Kidney (tissue), 13 donors: ENCODE measurements at regions not wholly inside any gene's neighbourhood (a gene's known extent, or its start where the extent isn't known, plus 50 kb on each side); places are given as distances from the start of the nearest gene placed in this dataset.
A peak's percentile ranks its signal among the peaks of the same experiment; 100 is the strongest.

Experiments
- DNase-seq, 5 donors: peaks; one replicate each; pipeline ENCODE4 v3.0.0-alpha.2; 2013 to 2020
- FAIRE-seq: peaks from 2 replicates; lab custom pipeline; 2012; peaks lifted over from hg19 to GRCh38; lab: Jason Lieb, UNC
- H3K27ac ChIP-seq, 2 donors: one replicate each; pipeline ENCODE4 v1.7.0; 2013; ENCODE audit warnings: low read depth in 2 of 2, low read length in 2 of 2, inconsistent platforms in 1 of 2
- H3K27me3 ChIP-seq: one replicate; pipeline ENCODE4 v1.7.1; 2013; ENCODE audit warnings: low read length, inconsistent platforms; ENCODE audit not compliant: control insufficient read depth, insufficient read depth
- H3K36me3 ChIP-seq, 3 donors: one replicate each; pipeline versions ENCODE4 v1.7.0 to v1.7.1; 2013; ENCODE audit warnings: low read length in 3 of 3, control low read depth in 1 of 3, inconsistent platforms in 1 of 3; ENCODE audit not compliant: insufficient read depth in 3 of 3, control insufficient read depth in 2 of 3
- H3K4me1 ChIP-seq, 3 donors: one replicate each; pipeline versions ENCODE4 v1.7.0 to v1.7.1; 2013; ENCODE audit warnings: low read length in 3 of 3, inconsistent platforms in 1 of 3, low read depth in 1 of 3; ENCODE audit not compliant: control insufficient read depth in 2 of 3, insufficient read depth in 2 of 3
- H3K4me3 ChIP-seq, 3 donors: one replicate each; pipeline versions ENCODE4 v1.7.0 to v1.8.1; 2013; ENCODE audit warnings: low read length in 3 of 3, control low read depth in 1 of 3, inconsistent platforms in 1 of 3
- H3K9ac ChIP-seq, 3 donors: one replicate each; pipeline versions ENCODE4 v1.7.0 to v1.7.1; 2013; ENCODE audit warnings: low read length in 3 of 3, control low read depth in 1 of 3, inconsistent platforms in 1 of 3
- H3K9me3 ChIP-seq, 3 donors: one replicate each; pipeline versions ENCODE4 v1.7.0 to v1.7.1; 2013; ENCODE audit warnings: low read length in 3 of 3, control low read depth in 1 of 3, inconsistent platforms in 1 of 3; ENCODE audit not compliant: control insufficient read depth in 2 of 3, insufficient read depth in 1 of 3
- CTCF ChIP-seq: IDR thresholded peaks from 3 replicates; pipeline ENCODE4 v1.5.1; 2012; ENCODE audit warnings: mild to moderate bottlenecking, moderate library complexity, borderline replicate concordance; ENCODE audit not compliant: insufficient read depth; ENCODE audit errors: extremely low read depth
- intact Hi-C: fragments of 100-400 bp; cut with DNase I; formaldehyde crosslinking; loops from one replicate; pipeline ENCODE4 v1.11.1; 2022
- donor health status: control.
- donor health status: control.
- donor health status: control.
- donor health status: control.
- donor health status: control.
- donor health status: DM: yes; HTN: yes; CAD: no.
- donor health status: Normal renal cell carcinoma (clear cell type).

DNA sequence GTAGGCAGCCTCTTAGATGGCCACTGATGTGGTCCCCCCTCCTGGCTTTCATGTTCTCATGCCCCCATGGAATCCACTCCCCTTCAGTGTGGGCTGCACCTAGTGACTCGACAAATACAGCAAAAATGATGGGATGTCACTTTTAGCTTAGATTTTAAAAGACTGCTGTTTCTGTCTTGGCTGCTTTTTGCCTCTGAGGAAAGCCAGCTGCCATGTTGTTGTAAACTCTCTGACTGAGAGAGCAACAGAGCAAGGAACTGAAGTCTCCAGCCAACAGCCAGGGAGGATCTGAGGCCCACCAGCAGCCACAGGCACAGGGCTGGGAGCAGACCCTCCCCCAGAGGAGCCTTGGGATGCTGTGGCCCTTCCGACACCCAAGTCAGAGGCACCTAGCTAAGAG, 60.6 kb upstream of the MARCHF10 start:
- Histone ChIP-seq H3K9me3 (no peaks in the 10 kb centered on the region), H3K4me1 (peaks cover 0 to 3% (median 0%) of the 10 kb centered on the region in 3 donors), H3K9ac (no peak overlapping the region), H3K36me3 (no peaks in the 10 kb centered on the region), H3K27me3 (no peaks in the 10 kb centered on the region), H3K27ac (no peak overlapping the region), H3K4me3 (no peak overlapping the region)
- intact Hi-C loops, result no loop called here
- no peak for TF ChIP-seq CTCF
- FAIRE-seq, result no peak
- DNase-seq, result peak in 3 of 5 donors; percentile 24 to 77 (median 53)

DNA sequence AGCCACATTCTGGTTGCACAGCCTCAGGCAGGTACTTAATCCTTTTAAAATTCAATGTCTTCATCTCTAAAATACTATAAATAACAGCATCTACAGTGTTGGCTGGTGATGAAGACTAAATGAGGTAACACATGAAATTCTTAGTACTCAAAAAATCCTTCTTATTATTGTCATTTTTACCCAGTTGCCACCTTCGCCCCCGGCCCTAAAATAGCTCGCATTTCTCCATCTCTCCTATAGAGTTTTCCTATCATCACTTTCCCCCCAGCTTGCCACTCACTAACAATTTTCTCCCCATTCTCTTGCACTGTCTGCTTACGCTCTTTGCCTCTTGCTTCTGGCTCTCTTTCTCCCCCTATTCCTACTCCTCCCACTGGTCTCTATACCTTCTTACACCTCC, 59.9 kb upstream of the MARCHF10 start:
- intact Hi-C loops, result no loop called here
- H3K36me3 ChIP-seq, result no peaks in the 10 kb centered on the region
- peaks cover 0 to 3% (median 0%) of the 10 kb centered on the region in 3 donors for H3K4me1 ChIP-seq
- H3K9me3 ChIP-seq, result no peaks in the 10 kb centered on the region
- H3K27ac ChIP-seq, result no peak overlapping the region
- DNase-seq, result no peak
- no peak overlapping the region for H3K4me3 ChIP-seq
- H3K9ac ChIP-seq, result no peak overlapping the region
- H3K27me3 ChIP-seq, result no peaks in the 10 kb centered on the region
- no peak for FAIRE-seq
- no peak for TF ChIP-seq CTCF

DNA sequence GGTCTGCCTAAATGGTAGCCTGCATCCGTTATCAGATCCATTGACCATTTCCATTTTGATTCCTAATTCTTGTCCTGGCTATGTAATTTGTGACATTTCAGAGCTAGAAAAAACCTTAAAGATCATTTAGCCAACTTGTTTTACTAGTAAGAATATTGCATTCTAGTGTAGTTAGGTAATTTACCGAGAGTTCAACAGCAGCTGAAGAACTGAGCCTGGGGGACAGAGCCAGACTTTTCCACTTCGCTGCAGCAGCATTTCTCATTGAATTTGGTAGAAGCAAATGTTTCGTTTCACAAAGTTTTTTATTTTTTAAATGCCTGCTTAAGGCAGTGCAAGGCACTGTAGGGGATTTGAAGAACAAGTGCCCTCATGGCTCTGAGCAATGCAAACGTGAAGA, 59.2 kb upstream of the MARCHF10 start:
- FAIRE-seq (no peak), DNase-seq (no peak)
- Histone ChIP-seq H3K9ac (no peak overlapping the region), H3K27ac (no peak overlapping the region), H3K36me3 (no peaks in the 10 kb centered on the region), H3K27me3 (no peaks in the 10 kb centered on the region), H3K9me3 (no peaks in the 10 kb centered on the region), H3K4me3 (no peak overlapping the region), H3K4me1 (peaks cover 0 to 3% (median 0%) of the 10 kb centered on the region in 3 donors)
- intact Hi-C loops, result no loop called here
- TF ChIP-seq CTCF, result no peak

GRCh38 chr17:62866471-62866870, 58.4 kb upstream of the MARCHF10 start:
- no peak for TF ChIP-seq CTCF
- intact Hi-C loops, result no loop called here
- Histone ChIP-seq H3K36me3 (no peaks in the 10 kb centered on the region), H3K4me3 (no peak overlapping the region), H3K9ac (no peak overlapping the region), H3K27me3 (no peaks in the 10 kb centered on the region), H3K4me1 (peaks cover 0 to 3% (median 0%) of the 10 kb centered on the region in 3 donors), H3K27ac (no peak overlapping the region), H3K9me3 (no peaks in the 10 kb centered on the region)
- FAIRE-seq, result no peak
- DNase-seq, result no peak
